ENCODE measurements at regions not wholly inside any gene's neighbourhood (a gene's known extent, or its start where the extent isn't known, plus 50 kb on each side); places are given as distances from the start of the nearest gene placed in this dataset.

DNA sequence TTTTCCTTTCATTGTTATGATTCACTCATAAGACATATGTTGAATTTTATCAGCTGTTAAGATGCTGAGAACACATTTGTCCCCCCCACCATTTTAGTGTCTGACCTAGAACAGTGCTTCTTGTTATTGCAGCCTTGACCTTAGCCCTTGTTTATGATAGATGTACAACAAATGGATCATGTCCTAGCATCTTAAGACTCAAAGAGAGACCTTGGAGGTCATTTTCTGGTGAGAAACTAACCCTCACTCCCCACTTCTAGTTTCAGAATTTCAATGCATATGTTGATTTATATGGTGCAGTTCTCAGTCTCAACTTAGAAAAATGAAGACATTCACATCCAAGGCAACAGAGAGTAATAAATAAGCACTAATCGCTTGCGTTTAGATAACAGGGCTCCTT lies 391.2 kb downstream of the AEBP2 start:
- intact Hi-C loops (cut with micrococcal nuclease; ENCODE audit: unreplicated experiment), result no loop called here
- no TSS peak for BruUV-seq (replicated peaks)

DNA sequence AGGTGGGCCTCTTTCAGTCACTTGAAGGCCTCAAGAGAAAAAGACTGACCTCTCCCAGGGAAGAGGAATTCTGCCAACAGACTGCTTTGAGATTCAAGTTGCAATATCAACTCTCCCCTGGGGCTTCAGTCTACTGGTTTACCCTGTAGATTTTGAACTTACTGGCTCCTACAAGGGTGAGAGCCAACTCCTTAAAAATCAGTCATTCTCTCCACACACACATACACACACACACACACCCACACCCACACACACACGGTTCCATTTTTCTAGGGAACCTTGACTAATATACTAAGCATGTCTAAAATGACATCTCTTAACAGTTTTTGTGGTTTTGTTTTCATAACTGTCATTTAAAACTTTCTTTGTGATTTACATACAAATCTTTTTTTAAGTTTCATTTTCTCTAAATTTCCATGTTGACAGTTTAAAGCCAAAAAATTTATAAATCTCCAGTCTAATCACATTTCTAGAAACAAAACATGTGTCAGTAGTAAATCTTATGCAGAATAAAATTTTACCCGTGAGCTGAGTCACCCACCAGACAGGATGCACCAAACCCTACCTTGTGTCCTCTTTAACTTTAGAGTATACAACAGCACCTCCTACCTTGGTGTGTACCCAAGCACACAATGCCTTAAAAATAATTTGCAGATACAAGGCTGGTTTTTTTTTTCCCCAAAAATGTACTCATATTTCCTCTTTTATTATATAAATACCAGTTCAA lies 394.6 kb downstream of the AEBP2 start:
- Histone ChIP-seq H3K36me3 (ENCODE audit: insufficient read depth, low read length) (no peaks in the 10 kb centered on the region), H3K27ac (ENCODE audit: low read depth, low read length, poor library complexity, severe bottlenecking) (no peak overlapping the region), H3K79me2 (ENCODE audit: insufficient read depth, low read depth, low read length) (no peaks in the 10 kb centered on the region), H3K4me1 (ENCODE audit: insufficient read depth, low read length, poor library complexity, severe bottlenecking) (no peaks in the 10 kb centered on the region), H3K4me2 (ENCODE audit: low read length) (no peak overlapping the region), H3K9me3 (ENCODE audit: low read length) (no peaks in the 10 kb centered on the region; the same call in 1 of the 2 replicates), H2AFZ (ENCODE audit: low read length) (no peak overlapping the region), H3K9me2 (ENCODE audit: insufficient read depth, low read length) (no peaks in the 10 kb centered on the region), H4K20me1 (ENCODE audit: insufficient read depth, low read length) (no peaks in the 10 kb centered on the region), H3K4me3 (ENCODE audit: low read depth, low read length, poor library complexity, severe bottlenecking) (no peak overlapping the region)
- DNase-seq (ENCODE audit: low spot score), result no peak
- no peak for TF ChIP-seq EZH2phosphoT487 (IDR thresholded peaks at IDR 0.05; ENCODE audit: borderline replicate concordance, low read depth, low read length)
- TF ChIP-seq, protein P1, sequence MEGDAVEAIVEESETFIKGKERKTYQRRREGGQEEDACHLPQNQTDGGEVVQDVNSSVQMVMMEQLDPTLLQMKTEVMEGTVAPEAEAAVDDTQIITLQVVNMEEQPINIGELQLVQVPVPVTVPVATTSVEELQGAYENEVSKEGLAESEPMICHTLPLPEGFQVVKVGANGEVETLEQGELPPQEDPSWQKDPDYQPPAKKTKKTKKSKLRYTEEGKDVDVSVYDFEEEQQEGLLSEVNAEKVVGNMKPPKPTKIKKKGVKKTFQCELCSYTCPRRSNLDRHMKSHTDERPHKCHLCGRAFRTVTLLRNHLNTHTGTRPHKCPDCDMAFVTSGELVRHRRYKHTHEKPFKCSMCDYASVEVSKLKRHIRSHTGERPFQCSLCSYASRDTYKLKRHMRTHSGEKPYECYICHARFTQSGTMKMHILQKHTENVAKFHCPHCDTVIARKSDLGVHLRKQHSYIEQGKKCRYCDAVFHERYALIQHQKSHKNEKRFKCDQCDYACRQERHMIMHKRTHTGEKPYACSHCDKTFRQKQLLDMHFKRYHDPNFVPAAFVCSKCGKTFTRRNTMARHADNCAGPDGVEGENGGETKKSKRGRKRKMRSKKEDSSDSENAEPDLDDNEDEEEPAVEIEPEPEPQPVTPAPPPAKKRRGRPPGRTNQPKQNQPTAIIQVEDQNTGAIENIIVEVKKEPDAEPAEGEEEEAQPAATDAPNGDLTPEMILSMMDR (conservative IDR thresholded peaks at IDR 0.05; ENCODE audit: low read length), result no peak
- ChIA-PET CTCF (ENCODE audit: unreplicated experiment) (no interaction called here), POLR2A (no interaction called here)
- no TSS peak for BruUV-seq (replicated peaks)
- intact Hi-C loops (cut with micrococcal nuclease; ENCODE audit: unreplicated experiment), result no loop called here

More for the DNA sequence above, 391.2 kb downstream of the AEBP2 start:
- POLR2A ChIA-PET, result no interaction called here
- no peak overlapping the region for H3K4me3 ChIP-seq (ENCODE audit: low read depth, low read length, poor library complexity, severe bottlenecking)
- CTCF ChIA-PET (ENCODE audit: unreplicated experiment), result no interaction called here
- no peaks in the 10 kb centered on the region for H4K20me1 ChIP-seq (ENCODE audit: insufficient read depth, low read length)
- H2AFZ ChIP-seq (ENCODE audit: low read length), result no peak overlapping the region
- H3K4me1 ChIP-seq (ENCODE audit: insufficient read depth, low read length, poor library complexity, severe bottlenecking), result no peaks in the 10 kb centered on the region
- TF ChIP-seq EZH2phosphoT487 (IDR thresholded peaks at IDR 0.05; ENCODE audit: borderline replicate concordance, low read depth, low read length), result no peak
- TF ChIP-seq, protein P1 (conservative IDR thresholded peaks at IDR 0.05; ENCODE audit: low read length), result no peak
- H3K36me3 ChIP-seq (ENCODE audit: insufficient read depth, low read length), result no peaks in the 10 kb centered on the region
- no peaks in the 10 kb centered on the region; the same call in 1 of the 2 replicates for H3K9me3 ChIP-seq (ENCODE audit: low read length)
- H3K79me2 ChIP-seq (ENCODE audit: insufficient read depth, low read depth, low read length), result no peaks in the 10 kb centered on the region
- no peaks in the 10 kb centered on the region for H3K9me2 ChIP-seq (ENCODE audit: insufficient read depth, low read length)
- no peak for DNase-seq (ENCODE audit: low spot score)
- no peak overlapping the region for H3K4me2 ChIP-seq (ENCODE audit: low read length)
- H3K27ac ChIP-seq (ENCODE audit: low read depth, low read length, poor library complexity, severe bottlenecking), result no peak overlapping the region

DNA sequence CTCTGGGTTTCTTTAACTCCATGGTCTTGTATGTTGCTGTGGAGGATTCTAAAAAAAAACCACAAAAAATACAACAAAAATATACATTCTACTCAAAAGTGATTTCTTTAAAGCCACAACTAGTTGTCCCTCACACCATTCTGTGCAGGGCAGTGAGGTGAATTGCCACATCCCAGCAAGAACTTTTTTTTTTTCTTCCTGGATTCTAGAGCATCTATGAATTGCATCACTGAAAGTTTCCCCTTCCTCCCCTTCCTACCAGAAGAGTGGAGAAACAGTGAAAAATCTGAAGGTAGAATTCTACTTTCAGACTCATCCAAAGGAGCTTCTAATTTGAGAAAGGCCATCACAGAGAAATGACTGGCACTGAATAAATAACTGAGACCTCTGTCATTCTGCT lies 395.3 kb downstream of the AEBP2 start:
- DNase-seq (ENCODE audit: low spot score), result no peak
- Histone ChIP-seq H3K9me3 (ENCODE audit: low read length) (no peaks in the 10 kb centered on the region; the same call in 1 of the 2 replicates), H3K9me2 (ENCODE audit: insufficient read depth, low read length) (no peaks in the 10 kb centered on the region), H3K27ac (ENCODE audit: low read depth, low read length, poor library complexity, severe bottlenecking) (no peak overlapping the region), H3K4me1 (ENCODE audit: insufficient read depth, low read length, poor library complexity, severe bottlenecking) (no peaks in the 10 kb centered on the region), H2AFZ (ENCODE audit: low read length) (no peak overlapping the region), H3K4me2 (ENCODE audit: low read length) (no peak overlapping the region), H3K4me3 (ENCODE audit: low read depth, low read length, poor library complexity, severe bottlenecking) (no peak overlapping the region), H3K36me3 (ENCODE audit: insufficient read depth, low read length) (no peaks in the 10 kb centered on the region), H4K20me1 (ENCODE audit: insufficient read depth, low read length) (no peaks in the 10 kb centered on the region), H3K79me2 (ENCODE audit: insufficient read depth, low read depth, low read length) (no peaks in the 10 kb centered on the region)
- TF ChIP-seq, protein P1 (conservative IDR thresholded peaks at IDR 0.05; ENCODE audit: low read length), result no peak
- ChIA-PET POLR2A (no interaction called here), CTCF (ENCODE audit: unreplicated experiment) (no interaction called here)
- intact Hi-C loops (cut with micrococcal nuclease; ENCODE audit: unreplicated experiment), result no loop called here
- no TSS peak for BruUV-seq (replicated peaks)
